Liver (tissue), 8 donors: ENCODE measurements at regions not wholly inside any gene's neighbourhood (a gene's known extent, or its start where the extent isn't known, plus 50 kb on each side); places are given as distances from the start of the nearest gene placed in this dataset.

Experiments
- DNase-seq: peaks from one replicate; pipeline ENCODE4 v3.0.0-alpha.2; 2017; ENCODE audit warnings: low spot score
- H3K27ac ChIP-seq, 2 donors: one replicate each; pipeline ENCODE4 v1.7.0; 2013; ENCODE audit warnings: inconsistent platforms in 2 of 2, low read length in 2 of 2, control low read depth in 1 of 2, low read depth in 1 of 2, mild to moderate bottlenecking in 1 of 2
- H3K27me3 ChIP-seq, 4 donors: one replicate each; pipeline versions ENCODE4 v1.6.1 to v1.7.0; 2013; ENCODE audit warnings: low read length in 3 of 4, inconsistent platforms in 1 of 4, mild to moderate bottlenecking in 1 of 4, moderate library complexity in 1 of 4; ENCODE audit not compliant: control insufficient read depth in 4 of 4, insufficient read depth in 4 of 4
- H3K36me3 ChIP-seq, 4 donors: one replicate each; pipeline versions ENCODE4 v1.6.1 to v1.7.0; 2013; ENCODE audit warnings: low read length in 3 of 4, mild to moderate bottlenecking in 3 of 4, low read depth in 1 of 4, moderate library complexity in 1 of 4; ENCODE audit not compliant: control insufficient read depth in 4 of 4, insufficient read depth in 3 of 4
- H3K4me1 ChIP-seq, 4 donors: one replicate each; pipeline versions ENCODE4 v1.6.1 to v1.7.0; 2013; ENCODE audit warnings: low read length in 3 of 4, mild to moderate bottlenecking in 3 of 4, moderate library complexity in 1 of 4; ENCODE audit not compliant: control insufficient read depth in 4 of 4, insufficient read depth in 4 of 4
- H3K4me3 ChIP-seq, 3 donors: one replicate each; pipeline versions ENCODE4 v1.6.1 to v1.7.0; 2013; ENCODE audit warnings: low read length in 3 of 3, control low read depth in 1 of 3, low read depth in 1 of 3, mild to moderate bottlenecking in 1 of 3
- H3K9ac ChIP-seq, 2 donors: one replicate each; pipeline ENCODE4 v1.7.0; 2013; ENCODE audit warnings: low read length in 2 of 2, mild to moderate bottlenecking in 2 of 2, moderate library complexity in 2 of 2, control low read depth in 1 of 2, low read depth in 1 of 2
- H3K9me3 ChIP-seq, 4 donors: one replicate each; pipeline versions ENCODE4 v1.6.1 to v1.7.0; 2013; ENCODE audit warnings: low read length in 3 of 4; ENCODE audit not compliant: control insufficient read depth in 4 of 4
- ATF3 ChIP-seq: IDR thresholded peaks from 2 replicates; pipeline ENCODE4 v1.6.1; 2016; ENCODE audit warnings: antibody characterized with exemption
- EGR1 ChIP-seq, 2 donors: IDR thresholded peaks; 2 replicates each; pipeline ENCODE4 v1.6.1; 2016 to 2018; ENCODE audit warnings: antibody characterized with exemption in 2 of 2, low read depth in 2 of 2
- FOXA1 ChIP-seq: IDR thresholded peaks from 2 replicates; pipeline ENCODE4 v1.6.1; 2016; ENCODE audit warnings: antibody characterized with exemption
- FOXA2 ChIP-seq: IDR thresholded peaks from 2 replicates; pipeline ENCODE4 v1.6.1; 2016; ENCODE audit warnings: antibody characterized with exemption
- GABPA ChIP-seq, 2 donors: IDR thresholded peaks in 1 of 2; conservative IDR thresholded peaks in 1 of 2; 2 replicates each; pipeline ENCODE4 v1.6.1; 2016; ENCODE audit warnings: antibody characterized with exemption in 2 of 2, mild to moderate bottlenecking in 1 of 2, moderate library complexity in 1 of 2
- HNF4A ChIP-seq, 2 donors: conservative IDR thresholded peaks; 2 replicates each; pipeline ENCODE4 v1.6.1; 2016; ENCODE audit warnings: antibody characterized with exemption in 2 of 2, mild to moderate bottlenecking in 2 of 2
- HNF4G ChIP-seq: IDR thresholded peaks from 2 replicates; pipeline ENCODE4 v1.6.1; 2016; ENCODE audit warnings: antibody characterized with exemption
- JUND ChIP-seq, 2 donors: IDR thresholded peaks; 2 replicates each; pipeline ENCODE4 v1.6.1; 2016; ENCODE audit warnings: antibody characterized with exemption in 2 of 2
- NR2F2 ChIP-seq: IDR thresholded peaks from 2 replicates; pipeline ENCODE4 v1.6.1; 2016; ENCODE audit warnings: antibody characterized with exemption
- RAD21 ChIP-seq, 2 donors: IDR thresholded peaks; 2 replicates each; pipeline ENCODE4 v1.6.1; 2016; ENCODE audit warnings: antibody characterized with exemption in 2 of 2, mild to moderate bottlenecking in 2 of 2
- REST ChIP-seq: IDR thresholded peaks from 2 replicates; pipeline ENCODE4 v1.6.1; 2016; ENCODE audit warnings: antibody characterized with exemption, mild to moderate bottlenecking
- RXRA ChIP-seq, 2 donors: IDR thresholded peaks; 2 replicates each; pipeline ENCODE4 v1.6.1; 2017 to 2018; ENCODE audit warnings: antibody characterized with exemption in 2 of 2, mild to moderate bottlenecking in 1 of 2
- SP1 ChIP-seq: IDR thresholded peaks from 2 replicates; pipeline ENCODE4 v1.6.1; 2018; ENCODE audit warnings: antibody characterized with exemption, mild to moderate bottlenecking
- TAF1 ChIP-seq: conservative IDR thresholded peaks from 2 replicates; pipeline ENCODE4 v1.6.1; 2016; ENCODE audit warnings: antibody characterized with exemption, mild to moderate bottlenecking
- YY1 ChIP-seq: IDR thresholded peaks from 2 replicates; pipeline ENCODE4 v1.6.1; 2016; ENCODE audit warnings: antibody characterized with exemption, mild to moderate bottlenecking
- WGBS: extraction: QIAGEN DNeasy Blood & Tissue Kit; methylation state at CpG from one replicate; pipeline ENCODE4 v1.1.7; 2013; 5-methylcytosine and 5-hydroxymethylcytosine counted together
- TF ChIP-seq, protein P1 (sequence below): IDR thresholded peaks from 2 replicates; pipeline ENCODE4 v1.6.1; 2016; ENCODE audit warnings: antibody characterized with exemption
- TF ChIP-seq, protein P2 (sequence below): fragments of 150-350 bp; IDR thresholded peaks from 2 replicates; pipeline ENCODE4 v1.5.1; 2017; ENCODE audit warnings: improper control_type of control experiment, low read depth, low read length; ENCODE audit not compliant: missing input control
- TF ChIP-seq, protein P3 (sequence below): IDR thresholded peaks from 2 replicates; pipeline ENCODE4 v1.6.1; 2016; ENCODE audit warnings: antibody characterized with exemption
- donor health status: healthy.
- donor health status: healthy.
- donor health status: healthy.
- donor health status: healthy.
- donor health status: healthy.

GRCh38 chr12:41801261-41801660, 343.4 kb downstream of the GXYLT1 start:
- 73% methylated on average over 1 of the region's 1 CpG for WGBS

More at GRCh38 chr12:41801261-41801660, 343.4 kb downstream of the GXYLT1 start:
- Histone ChIP-seq H3K4me3 (no peak overlapping the region), H3K9ac (no peak overlapping the region), H3K27ac (no peak overlapping the region), H3K4me1 (no peaks in the 10 kb centered on the region), H3K9me3 (no peaks in the 10 kb centered on the region), H3K27me3 (no peaks in the 10 kb centered on the region), H3K36me3 (no peaks in the 10 kb centered on the region)
- no peak for DNase-seq
- TF ChIP-seq HNF4G (no peak), RAD21 (IDR thresholded peaks at IDR 0.05) (no peak), RXRA (IDR thresholded peaks at IDR 0.05) (no peak), HNF4A (conservative IDR thresholded peaks at IDR 0.05) (no peak), YY1 (no peak), FOXA1 (no peak), TAF1 (no peak), REST (no peak), FOXA2 (no peak), EGR1 (IDR thresholded peaks at IDR 0.05; ENCODE audit: low read depth in 2 of 2) (no peak), GABPA (IDR thresholded peaks at IDR 0.05 in 1 of 2, conservative IDR thresholded peaks at IDR 0.05 in 1 of 2) (no peak), ATF3 (no peak), JUND (IDR thresholded peaks at IDR 0.05) (no peak), SP1 (no peak), NR2F2 (no peak)
- TF ChIP-seq, protein P1, sequence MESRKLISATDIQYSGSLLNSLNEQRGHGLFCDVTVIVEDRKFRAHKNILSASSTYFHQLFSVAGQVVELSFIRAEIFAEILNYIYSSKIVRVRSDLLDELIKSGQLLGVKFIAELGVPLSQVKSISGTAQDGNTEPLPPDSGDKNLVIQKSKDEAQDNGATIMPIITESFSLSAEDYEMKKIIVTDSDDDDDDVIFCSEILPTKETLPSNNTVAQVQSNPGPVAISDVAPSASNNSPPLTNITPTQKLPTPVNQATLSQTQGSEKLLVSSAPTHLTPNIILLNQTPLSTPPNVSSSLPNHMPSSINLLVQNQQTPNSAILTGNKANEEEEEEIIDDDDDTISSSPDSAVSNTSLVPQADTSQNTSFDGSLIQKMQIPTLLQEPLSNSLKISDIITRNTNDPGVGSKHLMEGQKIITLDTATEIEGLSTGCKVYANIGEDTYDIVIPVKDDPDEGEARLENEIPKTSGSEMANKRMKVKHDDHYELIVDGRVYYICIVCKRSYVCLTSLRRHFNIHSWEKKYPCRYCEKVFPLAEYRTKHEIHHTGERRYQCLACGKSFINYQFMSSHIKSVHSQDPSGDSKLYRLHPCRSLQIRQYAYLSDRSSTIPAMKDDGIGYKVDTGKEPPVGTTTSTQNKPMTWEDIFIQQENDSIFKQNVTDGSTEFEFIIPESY = no peak
- TF ChIP-seq, protein P2, sequence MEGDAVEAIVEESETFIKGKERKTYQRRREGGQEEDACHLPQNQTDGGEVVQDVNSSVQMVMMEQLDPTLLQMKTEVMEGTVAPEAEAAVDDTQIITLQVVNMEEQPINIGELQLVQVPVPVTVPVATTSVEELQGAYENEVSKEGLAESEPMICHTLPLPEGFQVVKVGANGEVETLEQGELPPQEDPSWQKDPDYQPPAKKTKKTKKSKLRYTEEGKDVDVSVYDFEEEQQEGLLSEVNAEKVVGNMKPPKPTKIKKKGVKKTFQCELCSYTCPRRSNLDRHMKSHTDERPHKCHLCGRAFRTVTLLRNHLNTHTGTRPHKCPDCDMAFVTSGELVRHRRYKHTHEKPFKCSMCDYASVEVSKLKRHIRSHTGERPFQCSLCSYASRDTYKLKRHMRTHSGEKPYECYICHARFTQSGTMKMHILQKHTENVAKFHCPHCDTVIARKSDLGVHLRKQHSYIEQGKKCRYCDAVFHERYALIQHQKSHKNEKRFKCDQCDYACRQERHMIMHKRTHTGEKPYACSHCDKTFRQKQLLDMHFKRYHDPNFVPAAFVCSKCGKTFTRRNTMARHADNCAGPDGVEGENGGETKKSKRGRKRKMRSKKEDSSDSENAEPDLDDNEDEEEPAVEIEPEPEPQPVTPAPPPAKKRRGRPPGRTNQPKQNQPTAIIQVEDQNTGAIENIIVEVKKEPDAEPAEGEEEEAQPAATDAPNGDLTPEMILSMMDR = no peak
- TF ChIP-seq, protein P3, sequence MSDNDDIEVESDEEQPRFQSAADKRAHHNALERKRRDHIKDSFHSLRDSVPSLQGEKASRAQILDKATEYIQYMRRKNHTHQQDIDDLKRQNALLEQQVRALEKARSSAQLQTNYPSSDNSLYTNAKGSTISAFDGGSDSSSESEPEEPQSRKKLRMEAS = no peak
